ENCODE measurements at regions not wholly inside any gene's neighbourhood (a gene's known extent, or its start where the extent isn't known, plus 50 kb on each side); places are given as distances from the start of the nearest gene placed in this dataset.

DNA sequence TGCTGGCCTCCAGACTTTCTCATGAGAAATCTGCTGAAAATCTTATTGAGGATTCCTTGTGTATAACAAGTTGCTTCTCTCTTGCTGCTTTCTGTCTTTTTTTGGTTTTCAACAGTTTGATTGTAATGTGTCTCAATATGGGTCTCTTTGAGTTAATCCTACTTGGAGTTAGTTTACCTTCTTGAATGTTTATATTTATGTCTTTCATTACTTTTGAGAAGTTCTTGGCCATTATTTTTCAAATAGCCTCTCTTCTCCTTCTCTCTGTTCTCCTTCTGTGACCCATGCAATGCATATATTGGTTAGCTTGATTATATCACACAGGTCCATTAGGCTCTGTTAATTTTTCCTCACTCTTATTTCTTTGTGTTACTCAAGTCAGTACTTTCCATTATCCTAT is 67.4 kb upstream of the ADAM23 start (continued):
- TF ChIP-seq, protein P1, sequence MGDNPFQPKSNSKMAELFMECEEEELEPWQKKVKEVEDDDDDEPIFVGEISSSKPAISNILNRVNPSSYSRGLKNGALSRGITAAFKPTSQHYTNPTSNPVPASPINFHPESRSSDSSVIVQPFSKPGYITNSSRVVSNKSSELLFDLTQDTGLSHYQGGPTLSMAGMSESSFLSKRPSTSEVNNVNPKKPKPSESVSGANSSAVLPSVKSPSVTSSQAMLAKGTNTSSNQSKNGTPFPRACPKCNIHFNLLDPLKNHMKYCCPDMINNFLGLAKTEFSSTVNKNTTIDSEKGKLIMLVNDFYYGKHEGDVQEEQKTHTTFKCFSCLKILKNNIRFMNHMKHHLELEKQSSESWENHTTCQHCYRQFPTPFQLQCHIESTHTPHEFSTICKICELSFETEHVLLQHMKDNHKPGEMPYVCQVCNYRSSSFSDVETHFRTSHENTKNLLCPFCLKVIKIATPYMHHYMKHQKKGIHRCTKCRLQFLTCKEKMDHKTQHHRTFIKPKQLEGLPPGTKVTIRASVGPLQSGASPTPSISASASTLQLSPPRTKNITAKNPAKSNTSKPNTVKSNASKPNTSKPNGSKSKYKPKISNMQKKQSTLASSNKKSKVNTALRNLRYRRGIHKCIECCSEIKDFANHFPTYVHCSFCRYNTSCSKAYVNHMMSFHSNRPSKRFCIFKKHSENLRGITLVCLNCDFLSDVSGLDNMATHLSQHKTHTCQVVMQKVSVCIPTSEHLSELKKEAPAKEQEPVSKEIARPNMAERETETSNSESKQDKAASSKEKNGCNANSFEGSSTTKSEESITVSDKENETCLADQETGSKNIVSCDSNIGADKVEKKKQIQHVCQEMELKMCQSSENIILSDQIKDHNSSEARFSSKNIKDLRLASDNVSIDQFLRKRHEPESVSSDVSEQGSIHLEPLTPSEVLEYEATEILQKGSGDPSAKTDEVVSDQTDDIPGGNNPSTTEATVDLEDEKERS (tag by site-specific recombination; IDR thresholded peaks at IDR 0.05): no peak
- no peak for TF ChIP-seq ZNF747 (tag by site-specific recombination; IDR thresholded peaks at IDR 0.05)
- TF ChIP-seq YY1 (tag by site-specific recombination; IDR thresholded peaks at IDR 0.05): no peak
- no peak for TF ChIP-seq ZNF433 (tag by site-specific recombination; IDR thresholded peaks at IDR 0.05; ENCODE audit: low read depth)
- TF ChIP-seq ZNF366 (tag by site-specific recombination; conservative IDR thresholded peaks at IDR 0.05): no peak
- TF ChIP-seq ZNF837 (tag by site-specific recombination; IDR thresholded peaks at IDR 0.05): no peak
- TF ChIP-seq ZNF302 (tag by site-specific recombination; IDR thresholded peaks at IDR 0.05; ENCODE audit: low read depth): no peak
- no peak for TF ChIP-seq ZNF23 (tag by site-specific recombination; IDR thresholded peaks at IDR 0.05; ENCODE audit: borderline replicate concordance)

DNA sequence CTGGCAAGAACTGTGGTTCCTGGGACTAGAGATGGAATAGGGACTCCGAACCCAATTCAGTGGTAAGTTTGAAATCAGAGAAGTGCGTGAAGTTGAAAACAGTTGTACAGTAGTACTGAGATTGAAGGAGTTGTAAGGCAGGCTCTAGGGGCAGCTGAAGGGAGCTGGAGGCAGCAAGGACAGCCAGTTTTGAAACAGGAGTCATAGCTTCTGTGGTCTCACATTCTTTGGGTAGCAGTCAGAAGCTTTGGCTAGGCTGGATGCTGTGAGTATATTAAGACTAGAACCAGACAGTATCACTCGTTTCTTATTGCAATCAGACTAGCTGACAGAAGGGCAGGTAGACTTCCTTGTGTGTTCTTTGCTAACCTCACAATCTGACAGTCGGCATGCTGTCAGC is 64.5 kb upstream of the ADAM23 start:
- CTCF ChIA-PET: interaction anchor here (1.3 kb wide), 1 partner anchor 11 kb away, joined by 4 read pairs; no protein-coding TSS in a partner anchor
- Histone ChIP-seq H3K9me3 (ENCODE audit: control insufficient read depth, insufficient read depth, low read depth, low read length) (no peaks in the 10 kb centered on the region), H3K4me1 (ENCODE audit: control insufficient read depth, insufficient read depth, low read length) (no peaks in the 10 kb centered on the region), H3K36me3 (ENCODE audit: control insufficient read depth in 2 of 2, insufficient read depth in 1 of 2, low read length in 2 of 2) (no peaks in the 10 kb centered on the region), H3K4me3 (ENCODE audit: low read depth, low read length) (no peak overlapping the region), H3K27ac (ENCODE audit: extremely low read depth, low read depth, low read length) (no peak overlapping the region)
- no peak for TF ChIP-seq ZNF585B (tag by site-specific recombination; IDR thresholded peaks at IDR 0.05)
- TF ChIP-seq, protein P2, sequence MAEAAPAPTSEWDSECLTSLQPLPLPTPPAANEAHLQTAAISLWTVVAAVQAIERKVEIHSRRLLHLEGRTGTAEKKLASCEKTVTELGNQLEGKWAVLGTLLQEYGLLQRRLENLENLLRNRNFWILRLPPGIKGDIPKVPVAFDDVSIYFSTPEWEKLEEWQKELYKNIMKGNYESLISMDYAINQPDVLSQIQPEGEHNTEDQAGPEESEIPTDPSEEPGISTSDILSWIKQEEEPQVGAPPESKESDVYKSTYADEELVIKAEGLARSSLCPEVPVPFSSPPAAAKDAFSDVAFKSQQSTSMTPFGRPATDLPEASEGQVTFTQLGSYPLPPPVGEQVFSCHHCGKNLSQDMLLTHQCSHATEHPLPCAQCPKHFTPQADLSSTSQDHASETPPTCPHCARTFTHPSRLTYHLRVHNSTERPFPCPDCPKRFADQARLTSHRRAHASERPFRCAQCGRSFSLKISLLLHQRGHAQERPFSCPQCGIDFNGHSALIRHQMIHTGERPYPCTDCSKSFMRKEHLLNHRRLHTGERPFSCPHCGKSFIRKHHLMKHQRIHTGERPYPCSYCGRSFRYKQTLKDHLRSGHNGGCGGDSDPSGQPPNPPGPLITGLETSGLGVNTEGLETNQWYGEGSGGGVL (tag by site-specific recombination; IDR thresholded peaks at IDR 0.05): no peak
- TF ChIP-seq KLF7 (tag by site-specific recombination; IDR thresholded peaks at IDR 0.05; ENCODE audit: borderline replicate concordance): no peak
- TF ChIP-seq ZNF76 (tag by site-specific recombination; IDR thresholded peaks at IDR 0.05; ENCODE audit: borderline replicate concordance, low read depth): no peak
- TF ChIP-seq, protein P3, sequence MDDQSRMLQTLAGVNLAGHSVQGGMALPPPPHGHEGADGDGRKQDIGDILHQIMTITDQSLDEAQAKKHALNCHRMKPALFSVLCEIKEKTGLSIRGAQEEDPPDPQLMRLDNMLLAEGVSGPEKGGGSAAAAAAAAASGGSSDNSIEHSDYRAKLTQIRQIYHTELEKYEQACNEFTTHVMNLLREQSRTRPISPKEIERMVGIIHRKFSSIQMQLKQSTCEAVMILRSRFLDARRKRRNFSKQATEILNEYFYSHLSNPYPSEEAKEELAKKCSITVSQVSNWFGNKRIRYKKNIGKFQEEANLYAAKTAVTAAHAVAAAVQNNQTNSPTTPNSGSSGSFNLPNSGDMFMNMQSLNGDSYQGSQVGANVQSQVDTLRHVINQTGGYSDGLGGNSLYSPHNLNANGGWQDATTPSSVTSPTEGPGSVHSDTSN (CRISPR knock-in tag; IDR thresholded peaks at IDR 0.05): no peak
- TF ChIP-seq, protein P1 (tag by site-specific recombination; IDR thresholded peaks at IDR 0.05): no peak
- no peak for TF ChIP-seq ZBTB20 (tag by site-specific recombination; IDR thresholded peaks at IDR 0.05)
- TF ChIP-seq, protein P4, sequence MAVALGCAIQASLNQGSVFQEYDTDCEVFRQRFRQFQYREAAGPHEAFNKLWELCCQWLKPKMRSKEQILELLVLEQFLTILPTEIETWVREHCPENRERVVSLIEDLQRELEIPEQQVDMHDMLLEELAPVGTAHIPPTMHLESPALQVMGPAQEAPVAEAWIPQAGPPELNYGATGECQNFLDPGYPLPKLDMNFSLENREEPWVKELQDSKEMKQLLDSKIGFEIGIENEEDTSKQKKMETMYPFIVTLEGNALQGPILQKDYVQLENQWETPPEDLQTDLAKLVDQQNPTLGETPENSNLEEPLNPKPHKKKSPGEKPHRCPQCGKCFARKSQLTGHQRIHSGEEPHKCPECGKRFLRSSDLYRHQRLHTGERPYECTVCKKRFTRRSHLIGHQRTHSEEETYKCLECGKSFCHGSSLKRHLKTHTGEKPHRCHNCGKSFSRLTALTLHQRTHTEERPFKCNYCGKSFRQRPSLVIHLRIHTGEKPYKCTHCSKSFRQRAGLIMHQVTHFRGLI (tag by site-specific recombination; IDR thresholded peaks at IDR 0.05): no peak
- POLR2A ChIA-PET: no interaction called here

Data from HEK293 (cell line).